HEK293T (cell line): ENCODE measurements at regions not wholly inside any gene's neighbourhood (a gene's known extent, or its start where the extent isn't known, plus 50 kb on each side); places are given as distances from the start of the nearest gene placed in this dataset.

Source experiments
- ARNT ChIP-seq: fragments of 450-650 bp; IDR thresholded peaks from 2 replicates; pipeline ENCODE4 v1.6.1; 2017; ENCODE audit warnings: mild to moderate bottlenecking
- ELF4 ChIP-seq: fragments of 450-650 bp; IDR thresholded peaks from 2 replicates; pipeline ENCODE4 v1.6.1; 2017; ENCODE audit warnings: antibody characterized with exemption
- FOXA1 ChIP-seq: fragments of 450-650 bp; IDR thresholded peaks from 2 replicates; pipeline ENCODE4 v1.6.1; 2016; ENCODE audit warnings: mild to moderate bottlenecking
- FOXK2 ChIP-seq: fragments of 450-650 bp; IDR thresholded peaks from 2 replicates; pipeline ENCODE4 v1.6.1; 2016; ENCODE audit warnings: mild to moderate bottlenecking
- FOXM1 ChIP-seq: fragments of 450-650 bp; IDR thresholded peaks from 2 replicates; pipeline ENCODE4 v1.6.1; 2017; ENCODE audit warnings: mild to moderate bottlenecking, borderline replicate concordance
- HDGF ChIP-seq: fragments of 450-650 bp; IDR thresholded peaks from 2 replicates; pipeline ENCODE4 v1.6.1; 2017; ENCODE audit warnings: antibody characterized with exemption, borderline replicate concordance
- NFRKB ChIP-seq: fragments of 450-650 bp; IDR thresholded peaks from 2 replicates; pipeline ENCODE4 v1.6.1; 2016; ENCODE audit warnings: mild to moderate bottlenecking, moderate library complexity
- SP1 ChIP-seq: fragments of 450-650 bp; IDR thresholded peaks from 2 replicates; pipeline ENCODE4 v1.6.1; 2017
- SUZ12 ChIP-seq: fragments of 450-650 bp; IDR thresholded peaks from 2 replicates; pipeline ENCODE4 v1.6.1; 2016; ENCODE audit warnings: mild to moderate bottlenecking
- TARDBP ChIP-seq: fragments of 450-650 bp; IDR thresholded peaks from 2 replicates; pipeline ENCODE4 v1.6.1; 2016
- ZNF384 ChIP-seq: fragments of 450-650 bp; IDR thresholded peaks from 2 replicates; pipeline ENCODE4 v1.6.1; 2016
- TF ChIP-seq, protein P1 (sequence below): fragments of 450-650 bp; IDR thresholded peaks from 2 replicates; pipeline ENCODE4 v1.6.1; 2016

DNA sequence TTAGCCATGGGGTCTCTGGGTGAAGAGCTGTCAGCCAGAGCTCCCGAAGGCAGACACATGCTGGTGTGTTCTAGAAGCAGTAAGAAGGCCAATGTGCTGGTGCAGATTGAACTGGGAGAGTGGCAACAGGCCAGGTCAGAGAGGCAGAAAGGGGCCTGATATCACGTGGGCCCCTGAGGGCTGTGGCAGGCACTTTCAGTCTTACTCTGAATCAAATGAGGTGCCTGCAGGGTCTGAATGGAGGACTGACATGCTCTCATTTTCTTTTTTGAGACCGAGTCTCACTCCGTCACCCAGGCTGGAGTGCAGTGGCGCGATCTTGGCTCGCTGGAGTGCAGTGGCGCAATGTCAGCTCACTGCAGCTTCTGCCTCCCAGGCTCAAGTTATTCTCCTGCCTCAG, 293.8 kb downstream of the ABCC12 start:
- TF ChIP-seq SP1 (no peak), NFRKB (no peak), FOXA1 (no peak), SUZ12 (no peak), FOXK2 (no peak), ELF4 (no peak), TARDBP (no peak), FOXM1 (no peak), ARNT (no peak), HDGF (no peak), ZNF384 (no peak)
- TF ChIP-seq, protein P1, sequence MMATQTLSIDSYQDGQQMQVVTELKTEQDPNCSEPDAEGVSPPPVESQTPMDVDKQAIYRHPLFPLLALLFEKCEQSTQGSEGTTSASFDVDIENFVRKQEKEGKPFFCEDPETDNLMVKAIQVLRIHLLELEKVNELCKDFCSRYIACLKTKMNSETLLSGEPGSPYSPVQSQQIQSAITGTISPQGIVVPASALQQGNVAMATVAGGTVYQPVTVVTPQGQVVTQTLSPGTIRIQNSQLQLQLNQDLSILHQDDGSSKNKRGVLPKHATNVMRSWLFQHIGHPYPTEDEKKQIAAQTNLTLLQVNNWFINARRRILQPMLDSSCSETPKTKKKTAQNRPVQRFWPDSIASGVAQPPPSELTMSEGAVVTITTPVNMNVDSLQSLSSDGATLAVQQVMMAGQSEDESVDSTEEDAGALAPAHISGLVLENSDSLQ, result no peak
